ENCODE measurements at regions not wholly inside any gene's neighbourhood (a gene's known extent, or its start where the extent isn't known, plus 50 kb on each side); places are given as distances from the start of the nearest gene placed in this dataset.

GRCh38 chr5:83404182-83404716 lies 67.3 kb upstream of the VCAN start:
- Histone ChIP-seq H3K36me3 (no peaks in the 10 kb centered on the region), H3K27ac (peak overlapping the region in 9 of 10 donors; percentile 20 to 82 (median 71)), H3K27me3 (no peaks in the 10 kb centered on the region), H3K9me3 (peaks cover 0 to 9% (median 0%) of the 10 kb centered on the region in 11 donors), H3K4me3 (no peak overlapping the region), H3K4me1 (peaks cover 0 to 14% (median 7%) of the 10 kb centered on the region in 9 donors)
- peak in 1 of 2 donors; percentile 49 for DNase-seq
- TF ChIP-seq CTCF (IDR thresholded peaks at IDR 0.05), result no peak
- ATAC-seq, result peak; percentile 93 to 99 (median 97)
- 31 to 51% methylated on average over 3 of the region's 3 CpGs for WGBS, 2 donors
- intact Hi-C loops (cut with DNase I), result loop anchor here in 2 of 10 donors (5.0 to 10.0 kb wide), 2 partner anchors 127 to 309 kb away; no protein-coding TSS in a partner anchor

DNA sequence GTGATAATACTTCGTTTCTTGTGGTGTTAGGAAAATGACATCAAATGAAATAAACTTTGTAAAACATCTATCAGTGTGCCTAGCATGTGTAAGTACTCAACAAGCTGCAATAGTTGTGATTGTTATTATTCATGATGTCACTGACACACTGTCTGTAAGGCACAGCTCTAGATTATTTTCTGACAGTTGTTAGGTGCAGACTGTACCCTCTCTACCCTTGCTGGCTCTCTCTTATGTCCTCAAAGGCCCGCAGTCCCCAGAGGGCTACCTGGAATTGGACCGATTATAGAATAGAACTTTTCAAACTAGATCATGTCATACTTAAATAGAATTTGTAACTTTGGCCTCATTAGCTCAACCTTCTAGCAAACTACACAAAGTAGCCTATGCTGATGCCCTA lies 65.9 kb upstream of the VCAN start:
- Histone ChIP-seq H3K9me3 (peaks cover 0 to 23% (median 11%) of the 10 kb centered on the region in 11 donors), H3K4me1 (peaks cover 0 to 12% (median 7%) of the 10 kb centered on the region in 9 donors), H3K27me3 (no peaks in the 10 kb centered on the region), H3K4me3 (no peak overlapping the region), H3K36me3 (no peaks in the 10 kb centered on the region), H3K27ac (peak overlapping the region in 1 of 10 donors; percentile 82)
- DNase-seq, result no peak
- intact Hi-C loops (cut with DNase I), result loop anchor here in 1 of 10 donors (10.0 kb wide), 1 partner anchor 311 kb away; no protein-coding TSS in a partner anchor
- no peak for TF ChIP-seq CTCF (IDR thresholded peaks at IDR 0.05)
- ATAC-seq, result peak in 7 of 8 donors; percentile 54 to 86 (median 74)
- WGBS, 2 donors, result 49 to 65% methylated on average over 3 of the region's 3 CpGs

DNA sequence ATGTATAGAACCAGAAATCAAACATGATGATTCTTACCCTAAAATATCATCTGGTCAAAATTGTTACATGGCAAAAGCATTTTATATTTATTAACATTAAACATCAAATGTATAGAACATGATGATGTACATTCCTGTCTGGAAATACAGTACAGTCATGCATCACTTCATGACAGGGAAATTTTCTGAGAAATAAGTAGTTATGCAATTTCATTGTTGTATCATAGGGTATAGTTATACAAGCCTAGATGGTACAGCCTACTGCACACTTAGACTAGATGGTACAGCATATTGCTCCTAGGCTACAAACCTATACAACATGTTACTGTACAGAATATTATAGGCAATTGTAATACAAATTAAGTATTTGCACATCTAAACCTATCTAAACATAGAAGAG lies 64.6 kb upstream of the VCAN start:
- Histone ChIP-seq H3K4me3 (no peak overlapping the region), H3K27me3 (no peaks in the 10 kb centered on the region), H3K4me1 (peaks cover 0 to 7% (median 0%) of the 10 kb centered on the region in 9 donors), H3K36me3 (no peaks in the 10 kb centered on the region), H3K9me3 (peaks cover 0 to 36% (median 13%) of the 10 kb centered on the region in 11 donors), H3K27ac (no peak overlapping the region)
- ATAC-seq, result no peak
- intact Hi-C loops (cut with DNase I), result loop anchor here in 1 of 10 donors (10.0 kb wide), 1 partner anchor 312 kb away; no protein-coding TSS in a partner anchor
- TF ChIP-seq CTCF (IDR thresholded peaks at IDR 0.05), result no peak
- DNase-seq, result no peak

DNA sequence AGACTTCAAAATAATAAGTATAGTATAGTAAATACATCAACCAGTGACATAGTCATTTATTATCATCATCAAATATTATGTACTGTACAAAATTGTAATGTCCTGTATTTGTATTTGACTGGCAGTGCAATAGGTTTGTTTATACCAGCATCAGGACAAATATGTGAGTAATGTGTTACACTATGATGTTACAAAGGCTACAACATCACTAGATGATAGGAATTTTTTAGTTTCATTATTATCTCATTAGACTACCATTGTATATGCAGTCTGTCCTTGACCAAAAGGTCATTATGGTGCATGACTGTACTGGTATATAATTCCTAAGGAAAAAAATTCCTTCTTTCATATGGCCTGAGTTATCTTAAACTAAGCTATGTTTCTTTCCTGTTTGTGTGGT lies 63.6 kb upstream of the VCAN start:
- Histone ChIP-seq H3K4me3 (no peak overlapping the region), H3K27ac (no peak overlapping the region), H3K27me3 (no peaks in the 10 kb centered on the region), H3K36me3 (no peaks in the 10 kb centered on the region), H3K9me3 (peaks cover 0 to 36% (median 13%) of the 10 kb centered on the region in 11 donors), H3K4me1 (peaks cover 0 to 7% (median 0%) of the 10 kb centered on the region in 9 donors)
- TF ChIP-seq CTCF (IDR thresholded peaks at IDR 0.05), result no peak
- intact Hi-C loops (cut with DNase I), result loop anchor here in 1 of 10 donors (10.0 kb wide), 1 partner anchor 313 kb away; no protein-coding TSS in a partner anchor
- no peak for ATAC-seq
- no peak for DNase-seq

All from heart right ventricle (tissue), 16 donors.